ENCODE measurements at regions not wholly inside any gene's neighbourhood (a gene's known extent, or its start where the extent isn't known, plus 50 kb on each side); places are given as distances from the start of the nearest gene placed in this dataset.
"Not testable (repeated sequence)": the region's sequence is repeated elsewhere in the genome, so short reads cannot be mapped to it uniquely, and the experiment has no call there.

- 77 to 81% methylated on average over 11 of the region's 11 CpGs for whole genome bisulfite sequencing, 2 donors
- no peak for ATAC-seq
- peaks cover 0 to 9% (median 3%) of the 10 kb centered on the region in 9 donors for H3K4me1 ChIP-seq
- no peaks in the 10 kb centered on the region for H3K36me3 ChIP-seq
- no peak overlapping the region for H3K27ac ChIP-seq
- TF ChIP-seq CTCF (IDR thresholded peaks at IDR 0.05): no peak
- intact Hi-C loops (cut with DNase I): loop anchor here in 9 of 10 donors (5.0 to 10.0 kb wide), 7 partner anchors 62 to 642 kb away; partner anchors contain the start of gene PLXNA4 (in 1 of the 9)
- H3K4me3 ChIP-seq: no peak overlapping the region
- H3K9me3 ChIP-seq: no peaks in the 10 kb centered on the region
- peaks cover 0 to 55% (median 41%) of the 10 kb centered on the region in 7 donors for H3K27me3 ChIP-seq
- no peak for DNase-seq
These were observed 386.1 kb upstream of the PODXL start for GRCh38 chr7:131942287-131943150.

- H3K4me3 ChIP-seq: no peak overlapping the region
- intact Hi-C loops (cut with DNase I): loop anchor here in 9 of 10 donors (5.0 to 10.0 kb wide), 7 partner anchors 64 to 644 kb away; partner anchors contain the start of gene PLXNA4 (in 1 of the 9)
- DNase-seq (no peak), ATAC-seq (no peak)
- peaks cover 0 to 9% (median 3%) of the 10 kb centered on the region in 9 donors for H3K4me1 ChIP-seq
- peaks cover 0 to 45% (median 32%) of the 10 kb centered on the region in 7 donors for H3K27me3 ChIP-seq
- H3K36me3 ChIP-seq: no peaks in the 10 kb centered on the region
- no peak for TF ChIP-seq CTCF (IDR thresholded peaks at IDR 0.05)
- WGBS, 2 donors: 76 to 100% methylated on average over 1 of the region's 1 CpG
- H3K27ac ChIP-seq: no peak overlapping the region
- H3K9me3 ChIP-seq: no peaks in the 10 kb centered on the region
These were observed 384.9 kb upstream of the PODXL start for GRCh38 chr7:131941291-131941690.

GRCh38 chr7:131940621-131941165 lies 384.3 kb upstream of the PODXL start:
- peaks cover 0 to 6% (median 3%) of the 10 kb centered on the region in 9 donors for H3K4me1 ChIP-seq
- TF ChIP-seq CTCF (IDR thresholded peaks at IDR 0.05): no peak
- H3K36me3 ChIP-seq: no peaks in the 10 kb centered on the region
- intact Hi-C loops (cut with DNase I): loop anchor here in 9 of 10 donors (5.0 to 10.0 kb wide), 7 partner anchors 64 to 644 kb away; partner anchors contain the start of gene PLXNA4 (in 1 of the 9)
- DNase-seq: no peak
- H3K27ac ChIP-seq: no peak overlapping the region
- peaks cover 0 to 44% (median 26%) of the 10 kb centered on the region in 7 donors for H3K27me3 ChIP-seq
- no peaks in the 10 kb centered on the region for H3K9me3 ChIP-seq
- no peak for ATAC-seq
- 79 to 85% methylated on average over 4 of the region's 4 CpGs for WGBS, 2 donors
- no peak overlapping the region for H3K4me3 ChIP-seq

DNA sequence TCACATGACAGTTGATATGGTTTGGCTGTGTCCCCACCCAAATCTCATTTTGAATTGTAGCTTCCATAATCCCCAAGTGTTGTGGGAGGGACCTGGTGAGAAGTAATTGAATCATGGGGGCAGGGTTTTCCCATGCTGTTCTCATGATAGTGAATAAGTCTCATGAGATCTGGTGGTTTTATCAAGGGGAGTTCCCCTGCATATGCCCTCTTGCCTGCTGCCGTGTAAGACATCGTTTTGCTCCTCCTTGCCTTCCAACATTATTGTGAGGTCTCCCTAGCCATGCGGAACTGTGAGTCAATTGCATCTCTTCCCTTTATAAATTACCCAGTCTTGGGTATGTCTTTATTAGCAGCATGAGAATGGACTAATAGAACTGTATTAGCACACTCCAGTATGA lies 382.4 kb upstream of the PODXL start:
- H3K4me3 ChIP-seq; intact Hi-C loops (cut with DNase I); ATAC-seq; H3K4me1 ChIP-seq; H3K36me3 ChIP-seq; H3K27ac ChIP-seq; DNase-seq; H3K9me3 ChIP-seq: not testable (repeated sequence)
- WGBS, 2 donors: 73 to 83% methylated on average over 3 of the region's 3 CpGs
- peaks cover 0 to 32% (median 12%) of the 10 kb centered on the region in 7 donors for H3K27me3 ChIP-seq
